IPS-15b (cell line): ENCODE measurements at regions not wholly inside any gene's neighbourhood (a gene's known extent, or its start where the extent isn't known, plus 50 kb on each side); places are given as distances from the start of the nearest gene placed in this dataset.
"Not testable (repeated sequence)": the region's sequence is repeated elsewhere in the genome, so short reads cannot be mapped to it uniquely, and the experiment has no call there.

Experiments used
- H3K27me3 ChIP-seq: one replicate; pipeline ENCODE4 v1.6.1; 2013; ENCODE audit warnings: low read length; ENCODE audit not compliant: control insufficient read depth, insufficient read depth
- H3K36me3 ChIP-seq: one replicate; pipeline ENCODE4 v1.6.1; 2013; ENCODE audit warnings: low read length; ENCODE audit not compliant: control insufficient read depth, insufficient read depth
- H3K4me1 ChIP-seq: one replicate; pipeline ENCODE4 v1.6.1; 2013; ENCODE audit warnings: mild to moderate bottlenecking, low read length; ENCODE audit not compliant: control insufficient read depth, insufficient read depth
- H3K4me3 ChIP-seq: one replicate; pipeline ENCODE4 v1.5.1; 2013; ENCODE audit warnings: low read depth, low read length
- H3K9ac ChIP-seq: one replicate; pipeline ENCODE4 v1.6.1; 2013; ENCODE audit warnings: low read depth, mild to moderate bottlenecking, low read length
- H3K9me3 ChIP-seq: one replicate; pipeline ENCODE4 v1.6.1; 2013; ENCODE audit warnings: mild to moderate bottlenecking, low read length; ENCODE audit not compliant: control insufficient read depth, insufficient read depth

GRCh38 chr7:113633073-113633472 is 285.7 kb downstream of the PPP1R3A start:
- Histone ChIP-seq H3K9me3 (no peaks in the 10 kb centered on the region), H3K27me3 (no peaks in the 10 kb centered on the region), H3K36me3 (no peaks in the 10 kb centered on the region), H3K4me1 (no peaks in the 10 kb centered on the region), H3K9ac (no peak overlapping the region), H3K4me3 (no peak overlapping the region)

DNA sequence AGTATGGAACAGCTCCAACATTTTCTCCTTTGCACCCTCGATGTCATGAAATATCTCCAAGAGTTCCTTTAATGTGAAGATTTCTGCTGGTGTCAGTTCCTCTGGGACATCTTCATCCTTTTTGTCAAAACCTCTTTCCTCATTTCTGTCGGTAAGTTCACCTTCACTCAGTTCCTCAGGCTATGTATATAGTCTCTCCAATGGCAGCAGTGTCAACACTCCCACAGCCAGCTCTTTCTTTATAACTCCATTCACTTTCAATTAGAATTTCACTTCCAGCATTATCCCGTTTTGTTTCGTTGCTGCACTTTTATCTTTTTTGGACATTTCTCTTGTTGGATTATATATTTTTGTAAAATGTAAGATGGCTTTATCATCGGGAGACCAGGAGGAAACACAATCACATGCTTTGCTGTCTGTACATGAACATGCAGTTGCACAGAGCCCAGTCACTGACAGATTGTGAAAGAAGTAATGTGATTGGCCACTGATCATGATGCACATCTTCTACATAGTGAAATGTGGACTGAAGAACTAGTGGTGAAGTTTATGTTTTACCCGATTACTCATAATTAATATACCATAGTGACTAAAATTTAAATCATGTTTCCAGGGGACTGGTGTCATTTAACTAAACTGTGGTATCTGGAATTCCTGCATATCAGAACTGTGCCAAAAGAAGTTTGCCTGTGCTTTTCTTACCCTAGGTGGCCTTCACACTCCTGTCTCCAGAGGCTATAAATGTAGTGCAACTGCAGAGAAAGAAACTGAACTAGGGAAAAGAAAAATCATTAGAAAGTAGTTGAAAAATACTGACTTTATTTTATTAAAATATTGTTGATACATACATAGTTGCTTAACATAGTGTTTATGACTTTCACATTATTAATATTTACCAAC is 289.6 kb downstream of the PPP1R3A start:
- Histone ChIP-seq H3K4me1 (no peaks in the 10 kb centered on the region), H3K9me3 (no peaks in the 10 kb centered on the region), H3K27me3 (no peaks in the 10 kb centered on the region), H3K36me3 (no peaks in the 10 kb centered on the region), H3K4me3 (no peak overlapping the region), H3K9ac (no peak overlapping the region)

DNA sequence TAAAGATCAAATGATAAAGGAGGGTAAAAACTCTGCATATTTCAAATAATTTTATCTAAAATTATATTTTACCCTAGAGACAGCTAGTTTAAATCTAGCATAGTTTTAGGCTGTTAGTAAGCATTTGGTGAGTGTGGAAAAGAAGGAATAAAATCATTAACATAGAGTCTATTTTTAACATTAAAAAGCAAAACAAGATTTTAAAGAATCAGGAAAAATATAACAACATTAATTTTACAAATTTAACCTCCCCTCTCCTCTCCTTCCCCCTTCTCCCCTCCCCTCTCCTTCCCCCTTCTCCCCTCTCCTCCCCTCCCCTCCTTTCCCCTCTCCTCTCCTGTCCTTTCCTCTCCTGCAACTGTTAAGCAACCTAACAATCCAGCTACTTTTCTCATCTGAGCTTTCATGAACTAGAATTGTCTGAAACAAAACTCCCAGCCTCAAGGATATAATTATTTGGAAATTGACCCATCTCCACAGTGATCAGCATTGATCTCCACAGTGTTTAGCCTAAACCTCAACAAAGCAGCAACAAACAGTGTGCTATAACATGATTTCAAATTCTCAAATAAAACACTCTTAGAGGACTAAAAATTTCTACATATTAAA is 293.2 kb downstream of the PPP1R3A start:
- peaks cover 2% of the 10 kb centered on the region for H3K9me3 ChIP-seq
- H3K4me1 ChIP-seq: no peaks in the 10 kb centered on the region
- H3K9ac ChIP-seq: no peak overlapping the region
- H3K4me3 ChIP-seq: no peak overlapping the region
- no peaks in the 10 kb centered on the region for H3K36me3 ChIP-seq
- H3K27me3 ChIP-seq: no peaks in the 10 kb centered on the region

DNA sequence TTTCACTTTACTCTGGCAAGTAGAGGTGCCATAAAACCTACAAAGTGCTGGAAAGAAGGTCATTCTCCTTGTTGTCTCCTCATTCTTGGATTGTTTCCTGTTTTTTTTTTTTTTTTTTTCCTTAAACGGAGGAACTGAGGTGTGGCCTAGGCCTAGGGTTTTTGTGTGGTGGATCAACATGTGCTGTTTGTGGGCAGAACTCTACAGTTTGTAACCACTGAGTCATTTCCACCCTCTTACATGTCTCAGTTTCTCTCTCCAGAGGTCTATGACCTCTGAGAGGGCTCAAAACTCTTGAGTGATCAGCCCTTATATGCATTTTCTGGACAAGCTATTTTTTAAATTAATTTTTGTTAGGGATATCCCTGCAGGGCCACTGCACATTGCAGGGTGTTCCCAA is 296.0 kb downstream of the PPP1R3A start:
- H3K4me3 ChIP-seq: no peak overlapping the region
- no peaks in the 10 kb centered on the region for H3K4me1 ChIP-seq
- H3K9ac ChIP-seq: no peak overlapping the region
- no peaks in the 10 kb centered on the region for H3K36me3 ChIP-seq
- no peaks in the 10 kb centered on the region for H3K27me3 ChIP-seq
- H3K9me3 ChIP-seq: peaks cover 5% of the 10 kb centered on the region

- H3K9ac ChIP-seq: no peak overlapping the region
- no peaks in the 10 kb centered on the region for H3K9me3 ChIP-seq
- H3K27me3 ChIP-seq: no peaks in the 10 kb centered on the region
- no peaks in the 10 kb centered on the region for H3K36me3 ChIP-seq
- H3K4me3 ChIP-seq: no peak overlapping the region
- no peaks in the 10 kb centered on the region for H3K4me1 ChIP-seq
Observed at GRCh38 chr7:113610572-113610971, 308.2 kb downstream of the PPP1R3A start.

GRCh38 chr7:113608782-113609181 is 310.0 kb downstream of the PPP1R3A start:
- H3K4me3 ChIP-seq: no peak overlapping the region
- H3K4me1 ChIP-seq: no peaks in the 10 kb centered on the region
- no peaks in the 10 kb centered on the region for H3K36me3 ChIP-seq
- H3K9ac ChIP-seq: no peak overlapping the region
- no peaks in the 10 kb centered on the region for H3K9me3 ChIP-seq
- H3K27me3 ChIP-seq: no peaks in the 10 kb centered on the region

DNA sequence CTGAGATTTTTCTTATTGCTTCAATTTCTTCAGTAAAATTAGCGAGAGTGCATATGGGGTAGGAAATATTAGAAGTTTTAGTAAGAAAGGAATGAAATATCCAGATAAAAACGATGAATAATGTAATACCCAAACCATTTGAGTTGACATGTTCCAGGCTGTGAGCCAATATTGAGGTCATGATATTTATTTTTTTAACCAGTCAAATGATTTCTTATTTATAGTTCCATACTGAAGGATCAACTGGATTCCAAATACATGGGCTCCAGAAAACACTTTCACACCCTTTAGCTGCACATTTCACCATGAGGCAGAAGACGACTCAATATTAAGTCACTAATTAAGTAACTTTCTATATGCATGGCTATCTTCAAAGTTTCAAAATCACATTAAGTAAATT is 312.5 kb downstream of the PPP1R3A start:
- Histone ChIP-seq H3K4me1 (no peaks in the 10 kb centered on the region), H3K36me3 (no peaks in the 10 kb centered on the region), H3K4me3 (no peak overlapping the region), H3K27me3 (no peaks in the 10 kb centered on the region), H3K9me3 (no peaks in the 10 kb centered on the region), H3K9ac (no peak overlapping the region)

- not testable (repeated sequence) for H3K36me3 ChIP-seq, H3K9me3 ChIP-seq, H3K4me1 ChIP-seq, H3K4me3 ChIP-seq, H3K27me3 ChIP-seq, H3K9ac ChIP-seq
Observed at GRCh38 chr7:113600428-113600827, 318.4 kb downstream of the PPP1R3A start.

DNA sequence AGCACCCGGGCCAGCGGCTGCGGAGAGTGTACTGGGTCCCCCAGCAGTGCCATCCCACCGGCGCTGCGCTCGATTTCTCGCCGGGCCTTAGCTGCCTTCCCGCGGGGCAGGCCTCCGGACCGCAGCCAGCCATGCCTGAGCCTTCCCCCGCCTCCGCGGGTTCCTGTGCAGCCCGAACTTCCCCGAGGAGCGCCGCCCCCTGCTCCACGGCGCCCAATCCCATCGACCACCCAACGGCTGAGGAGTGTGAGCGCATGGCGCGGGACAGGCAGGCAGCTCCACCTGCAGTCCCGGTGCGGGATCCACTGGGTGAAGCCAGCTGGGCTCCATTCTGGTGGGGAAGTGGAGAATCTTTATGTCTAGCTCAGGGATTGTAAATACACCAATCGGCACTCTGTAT is 325.4 kb downstream of the PPP1R3A start:
- not testable (repeated sequence) for H3K4me3 ChIP-seq, H3K4me1 ChIP-seq, H3K9me3 ChIP-seq, H3K27me3 ChIP-seq, H3K36me3 ChIP-seq, H3K9ac ChIP-seq

DNA sequence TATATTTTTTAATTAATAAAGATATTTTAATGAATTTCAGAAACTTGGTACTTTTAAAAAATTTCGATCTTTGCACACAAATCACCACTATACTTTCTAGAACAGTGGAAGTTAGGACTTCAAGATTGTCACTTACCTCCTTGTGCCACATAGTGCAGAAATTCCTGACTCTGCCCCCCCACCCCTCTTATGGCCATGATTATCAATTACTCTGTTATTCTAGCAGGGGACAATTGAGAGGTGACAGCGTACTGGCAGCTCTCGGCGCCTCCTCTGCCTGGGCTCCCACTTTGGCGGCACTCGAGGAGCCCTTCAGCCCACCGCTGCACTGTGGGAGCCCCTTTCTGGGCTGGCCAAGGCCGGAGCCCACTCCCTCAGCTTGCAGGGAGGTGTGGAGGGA is 325.9 kb downstream of the PPP1R3A start:
- H3K4me3 ChIP-seq, H3K9ac ChIP-seq, H3K9me3 ChIP-seq: not testable (repeated sequence)

DNA sequence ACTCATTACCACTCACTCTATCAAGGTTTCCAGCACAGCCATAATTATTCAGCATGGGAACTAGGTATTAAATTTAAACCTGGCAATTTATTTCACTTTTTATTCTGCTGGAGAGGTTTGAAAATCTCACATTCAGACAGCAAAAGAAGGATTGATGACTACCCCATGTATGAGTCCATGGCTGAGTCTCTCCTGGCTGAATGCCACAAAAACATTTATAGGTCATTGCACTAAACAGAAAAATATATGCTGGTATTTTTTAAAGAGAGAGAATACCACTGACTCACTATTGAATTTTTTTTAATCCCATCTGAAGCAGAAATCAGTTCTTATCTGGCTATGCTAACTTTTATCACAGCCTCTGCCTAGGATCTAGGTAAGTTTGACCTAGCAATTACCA is 336.3 kb downstream of the PPP1R3A start:
- H3K4me3 ChIP-seq: no peak overlapping the region
- no peak overlapping the region for H3K9ac ChIP-seq
- no peaks in the 10 kb centered on the region for H3K27me3 ChIP-seq
- no peaks in the 10 kb centered on the region for H3K4me1 ChIP-seq
- no peaks in the 10 kb centered on the region for H3K9me3 ChIP-seq
- no peaks in the 10 kb centered on the region for H3K36me3 ChIP-seq

More for the DNA sequence above, 325.9 kb downstream of the PPP1R3A start:
- H3K4me1 ChIP-seq, H3K27me3 ChIP-seq, H3K36me3 ChIP-seq: not testable (repeated sequence)

DNA sequence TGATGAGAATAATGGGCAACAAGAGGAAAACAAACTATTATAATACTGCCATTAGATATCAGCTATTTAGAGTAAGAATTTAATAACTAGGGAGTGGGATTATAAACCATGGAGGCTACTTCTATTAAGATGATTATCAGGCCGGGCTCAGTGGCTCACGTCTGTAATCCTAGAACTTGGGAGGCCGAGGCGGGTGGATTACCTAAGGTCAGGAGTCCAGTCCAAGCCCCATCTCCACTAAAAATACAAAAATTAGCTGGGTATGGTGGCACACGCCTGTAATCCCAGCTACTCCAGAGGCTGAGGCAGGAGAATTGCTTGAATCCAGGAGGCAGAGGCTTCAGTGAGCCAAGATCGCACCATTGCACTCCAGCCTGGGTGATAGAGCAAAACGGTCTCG is 355.6 kb downstream of the PPP1R3A start:
- not testable (repeated sequence) for H3K9ac ChIP-seq, H3K36me3 ChIP-seq, H3K9me3 ChIP-seq, H3K4me3 ChIP-seq, H3K4me1 ChIP-seq
- H3K27me3 ChIP-seq: peaks cover 61% of the 10 kb centered on the region
